PC-9 (cell line): ENCODE measurements at regions not wholly inside any gene's neighbourhood (a gene's known extent, or its start where the extent isn't known, plus 50 kb on each side); places are given as distances from the start of the nearest gene placed in this dataset.

ENCODE experiments used
- BruUV-seq: library from RNA; stranded (reverse); fragments of 400-500 nt; replicated peaks from 2 replicates; lab custom pipeline; 2021; lab: Mats Ljungman, UMichigan
- CTCF ChIA-PET: fragments of 300-600 bp; sonication (Branson Sonifier 250); formaldehyde crosslinking; loops from one replicate; lab custom pipeline; 2022; ENCODE audit warnings: antibody characterized with exemption; lab: Charles Lee
- POLR2A ChIA-PET: fragments of 300-600 bp; sonication (Branson Sonifier 250); formaldehyde crosslinking; loops from one replicate; lab custom pipeline; 2022; ENCODE audit warnings: antibody characterized with exemption; ENCODE audit not compliant: unreplicated experiment; lab: Charles Lee
- DNase-seq, 2 experiments: peaks; one replicate each; pipeline versions ENCODE4 v3.0.0 to v3.0.0-alpha.2; 2015 to 2022; ENCODE audit warnings: mixed read lengths in 1 of 2
- H2AFZ ChIP-seq: fragments of 200-600 bp; sonication (generic); 2 replicates; pipeline ENCODE4 v1.8.1; 2017; ENCODE audit warnings: antibody characterized with exemption
- H3F3A ChIP-seq: fragments of 200-600 bp; sonication (generic); 2 replicates; pipeline ENCODE4 v1.8.1; 2017; ENCODE audit warnings: antibody characterized with exemption, mild to moderate bottlenecking, low read depth; ENCODE audit not compliant: insufficient read depth
- H3K27ac ChIP-seq: fragments of 200-600 bp; sonication (generic); 2 replicates; pipeline ENCODE4 v1.6.1; 2016; ENCODE audit warnings: mixed run types
- H3K27me3 ChIP-seq: fragments of 200-600 bp; sonication (generic); 2 replicates; pipeline ENCODE4 v1.6.1; 2016; ENCODE audit warnings: low read depth, mixed run types; ENCODE audit not compliant: insufficient read depth
- H3K36me3 ChIP-seq: fragments of 200-600 bp; sonication (generic); 2 replicates; pipeline ENCODE4 v1.6.1; 2016; ENCODE audit warnings: low read depth, mixed run types
- H3K4me1 ChIP-seq: fragments of 200-600 bp; sonication (generic); replicated peaks from 2 replicates; pipeline ENCODE4 v1.6.1; 2016; ENCODE audit warnings: mixed run types; ENCODE audit not compliant: insufficient read depth
- H3K4me2 ChIP-seq: fragments of 200-600 bp; sonication (generic); 2 replicates; pipeline ENCODE4 v1.6.1; 2017; ENCODE audit warnings: mixed run types
- H3K4me3 ChIP-seq: fragments of 200-600 bp; sonication (generic); 2 replicates; pipeline ENCODE4 v1.6.1; 2016; ENCODE audit warnings: mixed run types
- H3K79me2 ChIP-seq: fragments of 200-600 bp; sonication (generic); 2 replicates; pipeline ENCODE4 v1.6.1; 2017; ENCODE audit warnings: low read depth, mixed run types
- H3K9me2 ChIP-seq: fragments of 200-600 bp; sonication (generic); 2 replicates; pipeline ENCODE4 v1.8.1; 2017; ENCODE audit warnings: mild to moderate bottlenecking; ENCODE audit not compliant: insufficient read depth
- H3K9me3 ChIP-seq: fragments of 200-600 bp; sonication (generic); 2 replicates; pipeline ENCODE4 v1.8.1; 2016; ENCODE audit warnings: low read depth; ENCODE audit not compliant: insufficient read depth
- H4K20me1 ChIP-seq: fragments of 200-600 bp; sonication (generic); 2 replicates; pipeline ENCODE4 v1.8.1; 2017; ENCODE audit not compliant: insufficient read depth
- CTCF ChIP-seq: fragments of 200-600 bp; sonication (generic); conservative IDR thresholded peaks from 2 replicates; pipeline ENCODE4 v1.6.1; 2017; ENCODE audit warnings: mixed run types, antibody characterized with exemption, mild to moderate bottlenecking, moderate library complexity
- EZH2 ChIP-seq: fragments of 200-600 bp; sonication (generic); IDR thresholded peaks from 2 replicates; pipeline ENCODE4 v1.8.0; 2017; ENCODE audit warnings: antibody characterized with exemption, low read depth
- intact Hi-C: fragments of 100-400 bp; cut with micrococcal nuclease; formaldehyde crosslinking; loops from one replicate; pipeline ENCODE4 v1.10.0; 2022; ENCODE audit not compliant: unreplicated experiment

- no peak overlapping the region for H2AFZ ChIP-seq
- no peak for DNase-seq
- no peaks in the 10 kb centered on the region for H3K9me2 ChIP-seq
- H3F3A ChIP-seq: no peaks in the 10 kb centered on the region
- no peak overlapping the region for H3K27ac ChIP-seq
- no peaks in the 10 kb centered on the region for H3K36me3 ChIP-seq
- H4K20me1 ChIP-seq: no peaks in the 10 kb centered on the region
- TF ChIP-seq EZH2: no peak
- no peak for TF ChIP-seq CTCF
- no peaks in the 10 kb centered on the region for H3K79me2 ChIP-seq
- H3K4me3 ChIP-seq: no peak overlapping the region
- ChIA-PET POLR2A (no interaction called here), CTCF (no interaction called here)
- H3K4me2 ChIP-seq: no peak overlapping the region
- no peaks in the 10 kb centered on the region for H3K27me3 ChIP-seq
- intact Hi-C loops: no loop called here
- H3K9me3 ChIP-seq: no peaks in the 10 kb centered on the region
- H3K4me1 ChIP-seq: no peaks in the 10 kb centered on the region
- no TSS peak for BruUV-seq
Measured at GRCh38 chr1:82499022-82499421, 698.3 kb downstream of the ADGRL2 start.

GRCh38 chr1:82494117-82494516 lies 693.4 kb downstream of the ADGRL2 start:
- Histone ChIP-seq H3K4me3 (no peak overlapping the region), H3K79me2 (no peaks in the 10 kb centered on the region), H3F3A (no peaks in the 10 kb centered on the region), H3K36me3 (no peaks in the 10 kb centered on the region), H3K4me1 (no peaks in the 10 kb centered on the region), H2AFZ (no peak overlapping the region), H3K9me2 (no peaks in the 10 kb centered on the region), H3K4me2 (no peak overlapping the region), H3K27ac (no peak overlapping the region), H3K9me3 (no peaks in the 10 kb centered on the region), H3K27me3 (no peaks in the 10 kb centered on the region), H4K20me1 (no peaks in the 10 kb centered on the region)
- intact Hi-C loops: no loop called here
- BruUV-seq: no TSS peak
- no peak for DNase-seq
- CTCF ChIA-PET: no interaction called here
- TF ChIP-seq EZH2 (no peak), CTCF (no peak)
- POLR2A ChIA-PET: no interaction called here

- DNase-seq: no peak
- Histone ChIP-seq H3K79me2 (no peaks in the 10 kb centered on the region), H3K27me3 (no peaks in the 10 kb centered on the region), H3K36me3 (no peaks in the 10 kb centered on the region), H3K4me1 (no peaks in the 10 kb centered on the region), H3K9me2 (no peaks in the 10 kb centered on the region), H3K4me3 (no peak overlapping the region), H3K4me2 (no peak overlapping the region), H2AFZ (no peak overlapping the region), H3F3A (no peaks in the 10 kb centered on the region), H3K27ac (no peak overlapping the region), H4K20me1 (no peaks in the 10 kb centered on the region), H3K9me3 (no peaks in the 10 kb centered on the region; the same call in 1 of the 2 replicates)
- BruUV-seq: no TSS peak
- CTCF ChIA-PET: interaction anchor here (0.6 kb wide), 1 partner anchor 532 kb away, joined by 4 read pairs; no protein-coding TSS in a partner anchor
- intact Hi-C loops: no loop called here
- TF ChIP-seq EZH2: no peak
- TF ChIP-seq CTCF: no peak
- POLR2A ChIA-PET: no interaction called here
Measured at GRCh38 chr1:82492159-82492558, 691.4 kb downstream of the ADGRL2 start.
